ENCODE measurements at regions not wholly inside any gene's neighbourhood (a gene's known extent, or its start where the extent isn't known, plus 50 kb on each side); places are given as distances from the start of the nearest gene placed in this dataset.

GRCh38 chr3:72301779-72302178, 516.8 kb upstream of the PROK2 start:
- TF ChIP-seq CTCF (IDR thresholded peaks at IDR 0.05) (no peak), POLR2A (IDR thresholded peaks at IDR 0.05) (no peak)

Data from testis (tissue), 2 donors.